ENCODE measurements at regions not wholly inside any gene's neighbourhood (a gene's known extent, or its start where the extent isn't known, plus 50 kb on each side); places are given as distances from the start of the nearest gene placed in this dataset.

- TF ChIP-seq CTCF (IDR thresholded peaks at IDR 0.05) (no peak), POLR2AphosphoS5 (IDR thresholded peaks at IDR 0.05) (no peak)
These were observed 50.0 kb upstream of the LIMCH1 start for GRCh38 chr4:41487868-41488440.

Data from esophagus muscularis mucosa (tissue), 3 donors.